ENCODE measurements at regions not wholly inside any gene's neighbourhood (a gene's known extent, or its start where the extent isn't known, plus 50 kb on each side); places are given as distances from the start of the nearest gene placed in this dataset.
A peak's percentile ranks its signal among the peaks of the same experiment; 100 is the strongest.

GRCh38 chr18:49716035-49716434 lies 97.3 kb downstream of the ACAA2 start:
- Histone ChIP-seq H4K8ac (ENCODE audit: low read depth, low read length) (no peak overlapping the region), H3K4me3 (ENCODE audit: low read length in 2 of 2) (no peak overlapping the region), H3K4me1 (ENCODE audit: control insufficient read depth in 2 of 2, insufficient read depth in 1 of 2, low read depth in 1 of 2, low read length in 2 of 2) (no peaks in the 10 kb centered on the region), H3K27ac (replicated peaks; ENCODE audit: low read length) (no peak overlapping the region), H3K18ac (ENCODE audit: low read length) (peak overlapping the region; percentile 11), H3K23ac (ENCODE audit: low read depth, low read length, poor library complexity) (no peak overlapping the region), H3K9me3 (replicated peaks in 1 of 2; ENCODE audit: control insufficient read depth in 2 of 2, insufficient read depth in 1 of 2, low read depth in 1 of 2, low read length in 2 of 2) (no peaks in the 10 kb centered on the region), H4K91ac (ENCODE audit: low read depth, low read length, poor library complexity) (no peak overlapping the region), H3K14ac (ENCODE audit: low read length) (no peak overlapping the region), H2BK15ac (ENCODE audit: low read length) (no peak overlapping the region), H3K4ac (ENCODE audit: low read length) (no peak overlapping the region), H2BK120ac (ENCODE audit: low read depth, low read length) (no peak overlapping the region), H3K79me1 (ENCODE audit: low read depth, low read length) (no peaks in the 10 kb centered on the region), H2BK5ac (ENCODE audit: low read length) (no peak overlapping the region), H3K9ac (ENCODE audit: low read depth, low read length, poor library complexity) (no peak overlapping the region), H2BK12ac (ENCODE audit: low read length) (no peak overlapping the region), H2AFZ (ENCODE audit: low read length) (peak overlapping the region; percentile 10), H3K4me2 (ENCODE audit: insufficient read depth, low read length, poor library complexity, severe bottlenecking) (no peak overlapping the region), H3K27me3 (ENCODE audit: control insufficient read depth in 3 of 3, insufficient read depth in 3 of 3, low read depth in 1 of 3, low read length in 3 of 3) (no peaks in the 10 kb centered on the region), H2AK5ac (ENCODE audit: low read depth, low read length) (no peak overlapping the region), H3K36me3 (replicated peaks in 1 of 2; ENCODE audit: control insufficient read depth in 2 of 2, insufficient read depth in 2 of 2, low read length in 2 of 2) (no peaks in the 10 kb centered on the region)
- no CpG with 5 or more reads among the region's 6 CpGs for WGBS, 2 donors (ENCODE audit: extremely low coverage in 2 of 2, insufficient read length in 2 of 2, insufficient replicate concordance in 1 of 2)
- DNase-seq (ENCODE audit: low spot score) = no peak

- Histone ChIP-seq H4K91ac (ENCODE audit: low read depth, low read length, poor library complexity) (no peak overlapping the region), H3K23ac (ENCODE audit: low read depth, low read length, poor library complexity) (no peak overlapping the region), H3K9ac (ENCODE audit: low read depth, low read length, poor library complexity) (no peak overlapping the region), H3K79me1 (ENCODE audit: low read depth, low read length) (no peaks in the 10 kb centered on the region), H3K36me3 (replicated peaks in 1 of 2; ENCODE audit: control insufficient read depth in 2 of 2, insufficient read depth in 2 of 2, low read length in 2 of 2) (no peaks in the 10 kb centered on the region), H3K27ac (replicated peaks; ENCODE audit: low read length) (no peak overlapping the region), H3K4ac (ENCODE audit: low read length) (no peak overlapping the region), H2BK12ac (ENCODE audit: low read length) (no peak overlapping the region), H3K18ac (ENCODE audit: low read length) (no peak overlapping the region), H3K9me3 (replicated peaks in 1 of 2; ENCODE audit: control insufficient read depth in 2 of 2, insufficient read depth in 1 of 2, low read depth in 1 of 2, low read length in 2 of 2) (no peaks in the 10 kb centered on the region), H2BK5ac (ENCODE audit: low read length) (no peak overlapping the region), H3K4me2 (ENCODE audit: insufficient read depth, low read length, poor library complexity, severe bottlenecking) (no peak overlapping the region), H2AK5ac (ENCODE audit: low read depth, low read length) (no peak overlapping the region), H4K8ac (ENCODE audit: low read depth, low read length) (no peak overlapping the region), H2BK15ac (ENCODE audit: low read length) (no peak overlapping the region), H3K4me1 (ENCODE audit: control insufficient read depth in 2 of 2, insufficient read depth in 1 of 2, low read depth in 1 of 2, low read length in 2 of 2) (peaks cover 0 to under 1% of the 10 kb centered on the region in 2 donors), H2BK120ac (ENCODE audit: low read depth, low read length) (no peak overlapping the region), H2AFZ (ENCODE audit: low read length) (no peak overlapping the region), H3K27me3 (ENCODE audit: control insufficient read depth in 3 of 3, insufficient read depth in 3 of 3, low read depth in 1 of 3, low read length in 3 of 3) (peaks cover 0 to 4% (median 0%) of the 10 kb centered on the region in 3 experiments), H3K14ac (ENCODE audit: low read length) (no peak overlapping the region), H3K4me3 (ENCODE audit: low read length in 2 of 2) (no peak overlapping the region)
- no peak for DNase-seq (ENCODE audit: low spot score)
- WGBS, 2 donors (ENCODE audit: extremely low coverage in 2 of 2, insufficient read length in 2 of 2, insufficient replicate concordance in 1 of 2) = no CpG with 5 or more reads among the region's 2 CpGs
Measured at GRCh38 chr18:49709347-49709690, 104.0 kb downstream of the ACAA2 start.

GRCh38 chr18:49708662-49709346 lies 104.5 kb downstream of the ACAA2 start:
- Histone ChIP-seq H3K9ac (ENCODE audit: low read depth, low read length, poor library complexity) (no peak overlapping the region), H3K36me3 (replicated peaks in 1 of 2; ENCODE audit: control insufficient read depth in 2 of 2, insufficient read depth in 2 of 2, low read length in 2 of 2) (no peaks in the 10 kb centered on the region), H3K27me3 (ENCODE audit: control insufficient read depth in 3 of 3, insufficient read depth in 3 of 3, low read depth in 1 of 3, low read length in 3 of 3) (peaks cover 0 to 4% (median 0%) of the 10 kb centered on the region in 3 experiments), H4K8ac (ENCODE audit: low read depth, low read length) (no peak overlapping the region), H3K4me1 (ENCODE audit: control insufficient read depth in 2 of 2, insufficient read depth in 1 of 2, low read depth in 1 of 2, low read length in 2 of 2) (peaks cover 0 to 2% of the 10 kb centered on the region in 2 donors), H2AK5ac (ENCODE audit: low read depth, low read length) (peak overlapping the region; percentile 10), H3K4me2 (ENCODE audit: insufficient read depth, low read length, poor library complexity, severe bottlenecking) (no peak overlapping the region), H3K27ac (replicated peaks; ENCODE audit: low read length) (no peak overlapping the region), H2BK12ac (ENCODE audit: low read length) (no peak overlapping the region), H2BK120ac (ENCODE audit: low read depth, low read length) (no peak overlapping the region), H3K14ac (ENCODE audit: low read length) (no peak overlapping the region), H3K18ac (ENCODE audit: low read length) (no peak overlapping the region), H3K9me3 (replicated peaks in 1 of 2; ENCODE audit: control insufficient read depth in 2 of 2, insufficient read depth in 1 of 2, low read depth in 1 of 2, low read length in 2 of 2) (no peaks in the 10 kb centered on the region), H2BK5ac (ENCODE audit: low read length) (no peak overlapping the region), H3K79me1 (ENCODE audit: low read depth, low read length) (no peaks in the 10 kb centered on the region), H2AFZ (ENCODE audit: low read length) (no peak overlapping the region), H4K91ac (ENCODE audit: low read depth, low read length, poor library complexity) (peak overlapping the region; percentile 20), H3K23ac (ENCODE audit: low read depth, low read length, poor library complexity) (no peak overlapping the region), H3K4me3 (ENCODE audit: low read length in 2 of 2) (no peak overlapping the region), H3K4ac (ENCODE audit: low read length) (no peak overlapping the region), H2BK15ac (ENCODE audit: low read length) (no peak overlapping the region)
- no peak for DNase-seq (ENCODE audit: low spot score)
- no CpG with 5 or more reads among the region's 6 CpGs for WGBS, 2 donors (ENCODE audit: extremely low coverage in 2 of 2, insufficient read length in 2 of 2, insufficient replicate concordance in 1 of 2)

DNA sequence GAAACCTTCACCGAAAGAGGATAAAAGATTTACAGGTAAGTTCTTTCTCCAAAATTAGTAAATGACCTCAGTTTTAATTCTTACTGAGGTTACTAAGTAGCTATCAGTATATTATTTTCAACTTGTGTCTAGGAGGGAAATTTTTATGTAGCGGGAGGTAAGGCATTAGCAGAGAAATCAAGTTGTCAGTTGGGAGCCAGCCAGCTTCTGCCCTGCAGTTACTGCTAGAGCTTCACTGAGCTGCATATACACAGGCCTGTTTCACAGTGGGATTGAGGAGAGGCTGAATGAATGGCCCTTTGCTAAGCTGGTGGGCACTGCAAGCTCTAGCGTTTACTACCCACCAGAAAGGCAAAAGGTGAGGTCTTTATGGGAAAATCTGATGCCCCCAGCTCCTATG lies 105.7 kb downstream of the ACAA2 start:
- Histone ChIP-seq H2BK12ac (ENCODE audit: low read length) (no peak overlapping the region), H3K27ac (replicated peaks; ENCODE audit: low read length) (no peak overlapping the region)

More for the DNA sequence above, 105.7 kb downstream of the ACAA2 start:
- Histone ChIP-seq H4K91ac (ENCODE audit: low read depth, low read length, poor library complexity) (no peak overlapping the region), H3K79me1 (ENCODE audit: low read depth, low read length) (no peaks in the 10 kb centered on the region), H3K36me3 (replicated peaks in 1 of 2; ENCODE audit: control insufficient read depth in 2 of 2, insufficient read depth in 2 of 2, low read length in 2 of 2) (no peaks in the 10 kb centered on the region), H4K8ac (ENCODE audit: low read depth, low read length) (no peak overlapping the region), H2BK120ac (ENCODE audit: low read depth, low read length) (no peak overlapping the region), H3K27me3 (ENCODE audit: control insufficient read depth in 3 of 3, insufficient read depth in 3 of 3, low read depth in 1 of 3, low read length in 3 of 3) (peaks cover 0 to 4% (median 0%) of the 10 kb centered on the region in 3 experiments), H3K4me3 (ENCODE audit: low read length in 2 of 2) (no peak overlapping the region), H3K9me3 (replicated peaks in 1 of 2; ENCODE audit: control insufficient read depth in 2 of 2, insufficient read depth in 1 of 2, low read depth in 1 of 2, low read length in 2 of 2) (no peaks in the 10 kb centered on the region), H2BK15ac (ENCODE audit: low read length) (no peak overlapping the region), H3K4ac (ENCODE audit: low read length) (no peak overlapping the region), H3K18ac (ENCODE audit: low read length) (no peak overlapping the region), H2BK5ac (ENCODE audit: low read length) (no peak overlapping the region), H3K23ac (ENCODE audit: low read depth, low read length, poor library complexity) (no peak overlapping the region), H3K14ac (ENCODE audit: low read length) (no peak overlapping the region), H2AFZ (ENCODE audit: low read length) (no peak overlapping the region), H3K4me2 (ENCODE audit: insufficient read depth, low read length, poor library complexity, severe bottlenecking) (no peak overlapping the region), H3K9ac (ENCODE audit: low read depth, low read length, poor library complexity) (no peak overlapping the region), H2AK5ac (ENCODE audit: low read depth, low read length) (no peak overlapping the region), H3K4me1 (ENCODE audit: control insufficient read depth in 2 of 2, insufficient read depth in 1 of 2, low read depth in 1 of 2, low read length in 2 of 2) (peaks cover 0 to 2% of the 10 kb centered on the region in 2 donors)
- DNase-seq (ENCODE audit: low spot score) = no peak
- WGBS, 2 donors (ENCODE audit: extremely low coverage in 2 of 2, insufficient read length in 2 of 2, insufficient replicate concordance in 1 of 2) = no CpG with 5 or more reads among the region's 3 CpGs

Data from neuronal stem cell (in vitro differentiated cells).